Fibroblast of the conjunctiva (primary cell): ENCODE measurements at regions not wholly inside any gene's neighbourhood (a gene's known extent, or its start where the extent isn't known, plus 50 kb on each side); places are given as distances from the start of the nearest gene placed in this dataset.

Experiments used
- DNase-seq: peaks from one replicate; pipeline ENCODE4 v3.0.0-alpha.2; 2010; ENCODE audit warnings: low read depth

- DNase-seq, result no peak
Measured at GRCh38 chr2:67041051-67041450, 356.1 kb upstream of the ETAA1 start.

GRCh38 chr2:67043781-67044478 is 353.2 kb upstream of the ETAA1 start:
- DNase-seq, result no peak

- no peak for DNase-seq
Measured at GRCh38 chr2:67046591-67046990, 350.5 kb upstream of the ETAA1 start.

- no peak for DNase-seq
Measured at GRCh38 chr2:67048314-67048713, 348.8 kb upstream of the ETAA1 start.

GRCh38 chr2:67050622-67051021 is 346.5 kb upstream of the ETAA1 start:
- no peak for DNase-seq

GRCh38 chr2:67054728-67055127 is 342.4 kb upstream of the ETAA1 start:
- DNase-seq, result no peak

GRCh38 chr2:67055387-67056304 is 341.5 kb upstream of the ETAA1 start:
- DNase-seq, result peak; percentile 17

GRCh38 chr2:67057123-67057522 is 340.0 kb upstream of the ETAA1 start:
- no peak for DNase-seq

- DNase-seq, result no peak
Measured at GRCh38 chr2:67057901-67058703, 339.0 kb upstream of the ETAA1 start.

GRCh38 chr2:67065046-67065445 is 332.1 kb upstream of the ETAA1 start:
- no peak for DNase-seq

- no peak for DNase-seq
Measured at GRCh38 chr2:67066782-67067181, 330.4 kb upstream of the ETAA1 start.

- no peak for DNase-seq
Measured at GRCh38 chr2:67067656-67068055, 329.5 kb upstream of the ETAA1 start.

GRCh38 chr2:67070826-67071225 is 326.3 kb upstream of the ETAA1 start:
- DNase-seq, result no peak

GRCh38 chr2:67075056-67075455 is 322.1 kb upstream of the ETAA1 start:
- no peak for DNase-seq

- DNase-seq, result no peak
Measured at GRCh38 chr2:67075530-67076238, 321.4 kb upstream of the ETAA1 start.

GRCh38 chr2:67076239-67076624 is 320.9 kb upstream of the ETAA1 start:
- DNase-seq, result no peak

- no peak for DNase-seq
Measured at GRCh38 chr2:67079729-67080128, 317.4 kb upstream of the ETAA1 start.

- DNase-seq, result no peak
Measured at GRCh38 chr2:67082813-67083212, 314.3 kb upstream of the ETAA1 start.

GRCh38 chr2:67083951-67084350 is 313.2 kb upstream of the ETAA1 start:
- no peak for DNase-seq

GRCh38 chr2:67085146-67085545 is 312.0 kb upstream of the ETAA1 start:
- no peak for DNase-seq

- DNase-seq, result no peak
Measured at GRCh38 chr2:67091681-67092080, 305.5 kb upstream of the ETAA1 start.

GRCh38 chr2:67095121-67095520 is 302.0 kb upstream of the ETAA1 start:
- DNase-seq, result no peak
